Panc1 (cell line): ENCODE measurements at regions not wholly inside any gene's neighbourhood (a gene's known extent, or its start where the extent isn't known, plus 50 kb on each side); places are given as distances from the start of the nearest gene placed in this dataset.

Experiments used
- CTCF ChIP-seq: fragments of 450-650 bp; IDR thresholded peaks from 2 replicates; pipeline ENCODE4 v1.5.1; 2017; ENCODE audit warnings: mild to moderate bottlenecking
- POLR2AphosphoS5 ChIP-seq: IDR thresholded peaks from 2 replicates; pipeline ENCODE4 v1.6.1; 2012; ENCODE audit warnings: mild to moderate bottlenecking, low read depth, low read length, moderate library complexity
- REST ChIP-seq, 2 experiments: IDR thresholded peaks; 2 replicates each; pipeline ENCODE4 v1.6.1; 2011 to 2012; ENCODE audit warnings: low read depth in 2 of 2, control low read depth in 1 of 2, low read length in 1 of 2, mild to moderate bottlenecking in 1 of 2, moderate library complexity in 1 of 2; ENCODE audit not compliant: insufficient read depth in 1 of 2

- TF ChIP-seq CTCF (no peak), POLR2AphosphoS5 (no peak), REST (IDR thresholded peaks at IDR 0.05; ENCODE audit: insufficient read depth in 1 of 2, low read depth in 2 of 2, low read length in 1 of 2) (no peak)
Observed at GRCh38 chr18:43876748-43877147, 599.5 kb upstream of the SYT4 start.
